Ishikawa (cell line): ENCODE measurements at regions not wholly inside any gene's neighbourhood (a gene's known extent, or its start where the extent isn't known, plus 50 kb on each side); places are given as distances from the start of the nearest gene placed in this dataset.

ENCODE experiments used
- EGR1 ChIP-seq: IDR thresholded peaks from 2 replicates; pipeline ENCODE4 v1.6.1; 2012
- EP300 ChIP-seq: IDR thresholded peaks from 2 replicates; pipeline ENCODE4 v1.6.1; 2012; ENCODE audit warnings: borderline replicate concordance
- FOXM1 ChIP-seq: IDR thresholded peaks from 2 replicates; pipeline ENCODE4 v1.6.1; 2012; ENCODE audit warnings: low read depth, borderline replicate concordance
- TAF1 ChIP-seq: IDR thresholded peaks from 2 replicates; pipeline ENCODE4 v1.6.1; 2012; ENCODE audit warnings: low read depth, mild to moderate bottlenecking
- TEAD4 ChIP-seq: IDR thresholded peaks from 2 replicates; pipeline ENCODE4 v1.6.1; 2012
- USF1 ChIP-seq: IDR thresholded peaks from 2 replicates; pipeline ENCODE4 v1.6.1; 2012
- ZBTB7A ChIP-seq: IDR thresholded peaks from 2 replicates; pipeline ENCODE4 v1.6.1; 2012; ENCODE audit warnings: low read depth

DNA sequence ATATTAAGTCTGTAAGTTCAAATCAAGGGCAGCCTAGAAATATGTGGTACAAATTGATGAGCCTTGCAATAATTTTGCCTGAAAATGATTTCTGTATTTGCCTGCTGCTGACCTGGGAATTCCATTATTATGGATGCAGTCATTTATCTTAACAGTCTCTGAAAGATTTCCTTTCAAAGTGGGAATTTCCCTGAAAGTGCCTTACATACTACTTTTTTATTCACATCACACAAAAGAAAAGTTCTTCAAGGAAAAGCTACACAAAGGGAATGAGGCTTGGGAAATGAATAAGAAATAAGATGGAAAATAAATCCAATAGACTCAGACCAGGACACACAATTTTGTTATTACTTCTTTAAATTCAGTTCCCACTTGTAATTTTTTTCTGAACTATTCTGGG, 537.8 kb upstream of the PTGER4 start:
- no peak for TF ChIP-seq EGR1
- TF ChIP-seq TAF1: no peak
- TF ChIP-seq EP300: no peak
- no peak for TF ChIP-seq TEAD4
- TF ChIP-seq ZBTB7A: no peak
- TF ChIP-seq USF1: no peak
- no peak for TF ChIP-seq FOXM1
